Erythroblast (primary cell): ENCODE measurements at regions not wholly inside any gene's neighbourhood (a gene's known extent, or its start where the extent isn't known, plus 50 kb on each side); places are given as distances from the start of the nearest gene placed in this dataset.

Source experiments
- DNase-seq, 2 experiments: peaks; one replicate each; lab custom pipeline; 2025; lab: John Stamatoyannopoulos, UW
- GATA1 ChIP-seq: IDR thresholded peaks from 2 replicates; pipeline ENCODE4 v1.6.1; 2011; ENCODE audit warnings: low read depth, mild to moderate bottlenecking, control low read depth, low read length, moderate library complexity
- POLR2A ChIP-seq: IDR thresholded peaks from 2 replicates; pipeline ENCODE4 v1.6.1; 2011; ENCODE audit warnings: mild to moderate bottlenecking, low read length

GRCh38 chr4:104870495-104871233 lies 276.0 kb upstream of the TET2 start:
- no peak for DNase-seq
- no peak for TF ChIP-seq GATA1
- no peak for TF ChIP-seq POLR2A

GRCh38 chr4:104878936-104879335 lies 267.7 kb upstream of the TET2 start:
- no peak for DNase-seq
- TF ChIP-seq GATA1 (no peak), POLR2A (no peak)

GRCh38 chr4:104879367-104879766 lies 267.3 kb upstream of the TET2 start:
- no peak for DNase-seq
- TF ChIP-seq POLR2A (no peak), GATA1 (no peak)

GRCh38 chr4:104879854-104880253 lies 266.8 kb upstream of the TET2 start:
- TF ChIP-seq GATA1 (no peak), POLR2A (no peak)

GRCh38 chr4:104881136-104881886 lies 265.4 kb upstream of the TET2 start:
- TF ChIP-seq POLR2A, result no peak
- no peak for TF ChIP-seq GATA1
- DNase-seq, result no peak

More at GRCh38 chr4:104879854-104880253, 266.8 kb upstream of the TET2 start:
- no peak for DNase-seq

GRCh38 chr4:104890598-104891275 lies 255.9 kb upstream of the TET2 start:
- TF ChIP-seq GATA1, result no peak
- TF ChIP-seq POLR2A, result no peak
- DNase-seq, result no peak

GRCh38 chr4:104896660-104897645 lies 249.7 kb upstream of the TET2 start:
- TF ChIP-seq GATA1 (no peak), POLR2A (no peak)
- DNase-seq, result no peak

- TF ChIP-seq POLR2A, result no peak
- no peak for TF ChIP-seq GATA1
- no peak for DNase-seq
These were observed 246.8 kb upstream of the TET2 start for GRCh38 chr4:104899863-104900262.

GRCh38 chr4:104901438-104901837 lies 245.2 kb upstream of the TET2 start:
- TF ChIP-seq GATA1 (no peak), POLR2A (no peak)
- no peak for DNase-seq

GRCh38 chr4:104901961-104902605 lies 244.6 kb upstream of the TET2 start:
- DNase-seq, result no peak
- TF ChIP-seq GATA1, result no peak

GRCh38 chr4:104905065-104905464 lies 241.6 kb upstream of the TET2 start:
- DNase-seq, result no peak
- TF ChIP-seq POLR2A (no peak), GATA1 (no peak)

- DNase-seq, result no peak
These were observed 241.1 kb upstream of the TET2 start for GRCh38 chr4:104905546-104905945.

More at GRCh38 chr4:104905546-104905945, 241.1 kb upstream of the TET2 start:
- TF ChIP-seq GATA1 (no peak), POLR2A (no peak)
